GM04503 (cell line): ENCODE measurements at regions not wholly inside any gene's neighbourhood (a gene's known extent, or its start where the extent isn't known, plus 50 kb on each side); places are given as distances from the start of the nearest gene placed in this dataset.

Experiments
- DNase-seq: peaks from one replicate; pipeline ENCODE4 v3.0.0-alpha.2; 2012; ENCODE audit warnings: low read depth

GRCh38 chr5:96340357-96340756 lies 92.7 kb downstream of the PCSK1 start:
- no peak for DNase-seq

GRCh38 chr5:96339862-96340261 lies 93.2 kb downstream of the PCSK1 start:
- no peak for DNase-seq

- DNase-seq = no peak
Observed at GRCh38 chr5:96338624-96339415, 94.2 kb downstream of the PCSK1 start.

- DNase-seq = no peak
Observed at GRCh38 chr5:96338091-96338490, 95.0 kb downstream of the PCSK1 start.

- no peak for DNase-seq
Observed at GRCh38 chr5:96337048-96337781, 95.8 kb downstream of the PCSK1 start.

GRCh38 chr5:96336351-96336985 lies 96.6 kb downstream of the PCSK1 start:
- no peak for DNase-seq

- no peak for DNase-seq
Observed at GRCh38 chr5:96335873-96336272, 97.2 kb downstream of the PCSK1 start.

- no peak for DNase-seq
Observed at GRCh38 chr5:96333391-96333790, 99.7 kb downstream of the PCSK1 start.

GRCh38 chr5:96332535-96333366 lies 100.3 kb downstream of the PCSK1 start:
- no peak for DNase-seq

GRCh38 chr5:96331681-96332361 lies 101.2 kb downstream of the PCSK1 start:
- no peak for DNase-seq

- no peak for DNase-seq
Observed at GRCh38 chr5:96331210-96331609, 101.8 kb downstream of the PCSK1 start.

- DNase-seq = no peak
Observed at GRCh38 chr5:96330530-96331140, 102.4 kb downstream of the PCSK1 start.

- no peak for DNase-seq
Observed at GRCh38 chr5:96329886-96330529, 103.0 kb downstream of the PCSK1 start.

GRCh38 chr5:96329289-96329688 lies 103.8 kb downstream of the PCSK1 start:
- no peak for DNase-seq

- DNase-seq = no peak
Observed at GRCh38 chr5:96327722-96328121, 105.3 kb downstream of the PCSK1 start.

GRCh38 chr5:96326902-96327301 lies 106.1 kb downstream of the PCSK1 start:
- DNase-seq = no peak

GRCh38 chr5:96324708-96325107 lies 108.3 kb downstream of the PCSK1 start:
- DNase-seq = no peak

- no peak for DNase-seq
Observed at GRCh38 chr5:96322865-96323264, 110.2 kb downstream of the PCSK1 start.

- no peak for DNase-seq
Observed at GRCh38 chr5:96322217-96322616, 110.8 kb downstream of the PCSK1 start.

GRCh38 chr5:96321345-96321744 lies 111.7 kb downstream of the PCSK1 start:
- peak; percentile 89 for DNase-seq

GRCh38 chr5:96320797-96321196 lies 112.3 kb downstream of the PCSK1 start:
- no peak for DNase-seq
